GM19463 (cell line): ENCODE measurements at regions not wholly inside any gene's neighbourhood (a gene's known extent, or its start where the extent isn't known, plus 50 kb on each side); places are given as distances from the start of the nearest gene placed in this dataset.
A peak's percentile ranks its signal among the peaks of the same experiment; 100 is the strongest.
"Not testable (repeated sequence)": the region's sequence is repeated elsewhere in the genome, so short reads cannot be mapped to it uniquely, and the experiment has no call there.

Experiments used
- ATAC-seq: cut with Tn5 transposase; IDR thresholded peaks from one replicate; pipeline ENCODE4 v1.9.1; 2021; ENCODE audit warnings: mild to moderate bottlenecking, moderate library complexity; ENCODE audit not compliant: unreplicated experiment

- no peak for ATAC-seq
These were observed 114.0 kb upstream of the MTAP start for GRCh38 chr9:21688108-21689102.

GRCh38 chr9:21689854-21690253 is 112.6 kb upstream of the MTAP start:
- no peak for ATAC-seq

- no peak for ATAC-seq
These were observed 111.9 kb upstream of the MTAP start for GRCh38 chr9:21690561-21690960.

- no peak for ATAC-seq
These were observed 110.0 kb upstream of the MTAP start for GRCh38 chr9:21692390-21692789.

GRCh38 chr9:21694424-21694823 is 108.0 kb upstream of the MTAP start:
- ATAC-seq: no peak

GRCh38 chr9:21695443-21695842 is 107.0 kb upstream of the MTAP start:
- no peak for ATAC-seq

GRCh38 chr9:21695874-21696341 is 106.5 kb upstream of the MTAP start:
- no peak for ATAC-seq

GRCh38 chr9:21696411-21696871 is 106.0 kb upstream of the MTAP start:
- no peak for ATAC-seq

GRCh38 chr9:21708260-21708711 is 94.2 kb upstream of the MTAP start:
- no peak for ATAC-seq

- ATAC-seq: no peak
These were observed 93.6 kb upstream of the MTAP start for GRCh38 chr9:21708856-21709255.

GRCh38 chr9:21709464-21710058 is 92.9 kb upstream of the MTAP start:
- peak; percentile 66 for ATAC-seq

GRCh38 chr9:21710548-21711191 is 91.8 kb upstream of the MTAP start:
- no peak for ATAC-seq

- peak; percentile 59 for ATAC-seq
These were observed 90.9 kb upstream of the MTAP start for GRCh38 chr9:21711504-21711903.

GRCh38 chr9:21715408-21715807 is 87.0 kb upstream of the MTAP start:
- ATAC-seq: no peak

- ATAC-seq: no peak
These were observed 81.7 kb upstream of the MTAP start for GRCh38 chr9:21720758-21721157.

GRCh38 chr9:21727411-21727810 is 75.0 kb upstream of the MTAP start:
- not testable (repeated sequence) for ATAC-seq

GRCh38 chr9:21728781-21729180 is 73.7 kb upstream of the MTAP start:
- no peak for ATAC-seq

GRCh38 chr9:21729648-21730047 is 72.8 kb upstream of the MTAP start:
- no peak for ATAC-seq

- no peak for ATAC-seq
These were observed 71.5 kb upstream of the MTAP start for GRCh38 chr9:21730899-21731298.

- no peak for ATAC-seq
These were observed 61.3 kb upstream of the MTAP start for GRCh38 chr9:21741151-21741550.

- peak; percentile 81 for ATAC-seq
These were observed 58.1 kb upstream of the MTAP start for GRCh38 chr9:21744320-21744719.
